NT2/D1 (cell line): ENCODE measurements at regions not wholly inside any gene's neighbourhood (a gene's known extent, or its start where the extent isn't known, plus 50 kb on each side); places are given as distances from the start of the nearest gene placed in this dataset.

Source experiments
- SUZ12 ChIP-seq: IDR thresholded peaks from 2 replicates; pipeline ENCODE4 v1.6.1; 2011; ENCODE audit not compliant: insufficient read length, insufficient read depth; ENCODE audit errors: extremely low read depth
- ZNF274 ChIP-seq: IDR thresholded peaks from 2 replicates; pipeline ENCODE4 v1.6.1; 2011; ENCODE audit warnings: mild to moderate bottlenecking, low read depth, low read length

- TF ChIP-seq ZNF274 (no peak), SUZ12 (no peak)
Measured at GRCh38 chr21:41604583-41605041, 96.7 kb upstream of the TMPRSS2 start.
